Stimulated activated CD4-positive, alpha-beta T cell treated with anti-CD3 and anti-CD28 coated beads, Interleukin-15, amount 100 ng/mL, for 24 hours (primary cell): ENCODE measurements at regions not wholly inside any gene's neighbourhood (a gene's known extent, or its start where the extent isn't known, plus 50 kb on each side); places are given as distances from the start of the nearest gene placed in this dataset.

Experiments
- DNase-seq: peaks from one replicate; pipeline ENCODE4 v3.0.0-alpha.2; 2020

GRCh38 chr3:193970773-193971206 lies 165.2 kb upstream of the HES1 start:
- DNase-seq = no peak

GRCh38 chr3:193971261-193971751 lies 164.6 kb upstream of the HES1 start:
- DNase-seq = no peak

- no peak for DNase-seq
Observed at GRCh38 chr3:193971966-193972365, 164.0 kb upstream of the HES1 start.

- no peak for DNase-seq
Observed at GRCh38 chr3:193972832-193973231, 163.1 kb upstream of the HES1 start.

- no peak for DNase-seq
Observed at GRCh38 chr3:193974191-193974652, 161.7 kb upstream of the HES1 start.

GRCh38 chr3:193974671-193975535 lies 161.0 kb upstream of the HES1 start:
- DNase-seq = no peak

- DNase-seq = no peak
Observed at GRCh38 chr3:193977622-193978021, 158.3 kb upstream of the HES1 start.

GRCh38 chr3:193978030-193978429 lies 157.9 kb upstream of the HES1 start:
- DNase-seq = no peak

GRCh38 chr3:193978486-193978885 lies 157.5 kb upstream of the HES1 start:
- DNase-seq = no peak

GRCh38 chr3:193980326-193980725 lies 155.6 kb upstream of the HES1 start:
- no peak for DNase-seq

- no peak for DNase-seq
Observed at GRCh38 chr3:193980905-193981304, 155.0 kb upstream of the HES1 start.

GRCh38 chr3:193981504-193981903 lies 154.4 kb upstream of the HES1 start:
- DNase-seq = no peak

GRCh38 chr3:193982258-193982659 lies 153.7 kb upstream of the HES1 start:
- DNase-seq = no peak

- DNase-seq = no peak
Observed at GRCh38 chr3:193983846-193984818, 151.8 kb upstream of the HES1 start.

- DNase-seq = no peak
Observed at GRCh38 chr3:193984876-193985275, 151.1 kb upstream of the HES1 start.

- no peak for DNase-seq
Observed at GRCh38 chr3:193987186-193987585, 148.8 kb upstream of the HES1 start.

GRCh38 chr3:193989186-193989585 lies 146.8 kb upstream of the HES1 start:
- DNase-seq = no peak

GRCh38 chr3:193991666-193992424 lies 144.1 kb upstream of the HES1 start:
- DNase-seq = no peak

GRCh38 chr3:193992425-193993037 lies 143.4 kb upstream of the HES1 start:
- DNase-seq = no peak

- no peak for DNase-seq
Observed at GRCh38 chr3:193996221-193996620, 139.7 kb upstream of the HES1 start.

GRCh38 chr3:193996641-193997089 lies 139.3 kb upstream of the HES1 start:
- no peak for DNase-seq
